ENCODE measurements at regions not wholly inside any gene's neighbourhood (a gene's known extent, or its start where the extent isn't known, plus 50 kb on each side); places are given as distances from the start of the nearest gene placed in this dataset.

DNA sequence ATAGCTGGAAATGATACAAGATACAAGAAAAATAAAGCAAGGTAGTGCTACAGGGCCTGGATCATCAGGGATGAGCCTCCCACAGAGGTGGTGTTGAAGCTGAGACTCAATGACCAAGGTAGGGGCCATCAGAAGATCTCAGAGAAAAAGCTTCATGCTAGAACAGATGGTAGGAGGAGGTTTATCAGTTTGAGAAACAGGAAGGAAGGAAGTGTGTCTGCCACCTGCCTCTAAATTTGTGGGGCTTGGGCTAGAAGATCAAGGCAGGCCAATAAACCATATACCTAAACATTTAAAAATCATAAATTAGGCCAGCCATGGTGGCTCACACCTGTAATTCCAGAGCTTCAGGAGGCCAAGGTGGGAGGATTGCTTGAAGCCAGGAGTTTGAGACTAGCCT is 410.8 kb upstream of the PRKCQ start:
- RAD21 ChIA-PET (ENCODE audit: low non-redundant PET in 1 of 2, low total read pairs in 2 of 2, uncharacterized antibody in 2 of 2, unreplicated experiment in 2 of 2), result no interaction called here
- Histone ChIP-seq H3K27ac (ENCODE audit: low read depth, low read length) (no peak overlapping the region), H3K9me2 (ENCODE audit: insufficient read depth) (no peaks in the 10 kb centered on the region), H3K9me3 (ENCODE audit: control insufficient read depth in 1 of 2, insufficient read depth in 1 of 2, low read depth in 1 of 2, low read length in 2 of 2) (no peaks in the 10 kb centered on the region), H3K27me3 (ENCODE audit: insufficient read depth, low read length) (peaks cover 3% of the 10 kb centered on the region; the same call in 1 of the 2 replicates), H3K4me3 (replicated peaks in 1 of 2; ENCODE audit: low read depth in 1 of 2, low read length in 2 of 2) (no peak overlapping the region), H3K79me2 (ENCODE audit: insufficient read depth, low read length) (no peaks in the 10 kb centered on the region), H4K20me1 (ENCODE audit: insufficient read depth) (no peaks in the 10 kb centered on the region), H2AFZ (ENCODE audit: low read depth, low read length, poor library complexity, severe bottlenecking) (no peak overlapping the region), H3K4me2 (ENCODE audit: low read length) (no peak overlapping the region), H3K36me3 (ENCODE audit: control insufficient read depth in 1 of 2, insufficient read depth in 2 of 2, low read length in 2 of 2) (no peaks in the 10 kb centered on the region), H3K9ac (ENCODE audit: low read length) (no peak overlapping the region), H3K4me1 (ENCODE audit: control insufficient read depth in 1 of 2, insufficient read depth in 2 of 2, low read length in 2 of 2) (no peaks in the 10 kb centered on the region)
- ATAC-seq (no peak), DNase-seq (ENCODE audit: low read depth, low spot score) (no peak)
- intact Hi-C loops (cut with micrococcal nuclease), result no loop called here
- POLR2A ChIA-PET, result no interaction called here
- CTCF ChIA-PET, result no interaction called here
- no peak for TF ChIP-seq EZH2phosphoT487 (IDR thresholded peaks at IDR 0.05; ENCODE audit: borderline replicate concordance)
- TF ChIP-seq, protein P1, sequence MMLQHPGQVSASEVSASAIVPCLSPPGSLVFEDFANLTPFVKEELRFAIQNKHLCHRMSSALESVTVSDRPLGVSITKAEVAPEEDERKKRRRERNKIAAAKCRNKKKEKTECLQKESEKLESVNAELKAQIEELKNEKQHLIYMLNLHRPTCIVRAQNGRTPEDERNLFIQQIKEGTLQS (IDR thresholded peaks at IDR 0.05), result no peak
- TF ChIP-seq SIN3A (IDR thresholded peaks at IDR 0.05; ENCODE audit: low read depth), result no peak
- no peak for TF ChIP-seq ZFX (IDR thresholded peaks at IDR 0.05)
- TF ChIP-seq, protein P2, sequence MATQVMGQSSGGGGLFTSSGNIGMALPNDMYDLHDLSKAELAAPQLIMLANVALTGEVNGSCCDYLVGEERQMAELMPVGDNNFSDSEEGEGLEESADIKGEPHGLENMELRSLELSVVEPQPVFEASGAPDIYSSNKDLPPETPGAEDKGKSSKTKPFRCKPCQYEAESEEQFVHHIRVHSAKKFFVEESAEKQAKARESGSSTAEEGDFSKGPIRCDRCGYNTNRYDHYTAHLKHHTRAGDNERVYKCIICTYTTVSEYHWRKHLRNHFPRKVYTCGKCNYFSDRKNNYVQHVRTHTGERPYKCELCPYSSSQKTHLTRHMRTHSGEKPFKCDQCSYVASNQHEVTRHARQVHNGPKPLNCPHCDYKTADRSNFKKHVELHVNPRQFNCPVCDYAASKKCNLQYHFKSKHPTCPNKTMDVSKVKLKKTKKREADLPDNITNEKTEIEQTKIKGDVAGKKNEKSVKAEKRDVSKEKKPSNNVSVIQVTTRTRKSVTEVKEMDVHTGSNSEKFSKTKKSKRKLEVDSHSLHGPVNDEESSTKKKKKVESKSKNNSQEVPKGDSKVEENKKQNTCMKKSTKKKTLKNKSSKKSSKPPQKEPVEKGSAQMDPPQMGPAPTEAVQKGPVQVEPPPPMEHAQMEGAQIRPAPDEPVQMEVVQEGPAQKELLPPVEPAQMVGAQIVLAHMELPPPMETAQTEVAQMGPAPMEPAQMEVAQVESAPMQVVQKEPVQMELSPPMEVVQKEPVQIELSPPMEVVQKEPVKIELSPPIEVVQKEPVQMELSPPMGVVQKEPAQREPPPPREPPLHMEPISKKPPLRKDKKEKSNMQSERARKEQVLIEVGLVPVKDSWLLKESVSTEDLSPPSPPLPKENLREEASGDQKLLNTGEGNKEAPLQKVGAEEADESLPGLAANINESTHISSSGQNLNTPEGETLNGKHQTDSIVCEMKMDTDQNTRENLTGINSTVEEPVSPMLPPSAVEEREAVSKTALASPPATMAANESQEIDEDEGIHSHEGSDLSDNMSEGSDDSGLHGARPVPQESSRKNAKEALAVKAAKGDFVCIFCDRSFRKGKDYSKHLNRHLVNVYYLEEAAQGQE (IDR thresholded peaks at IDR 0.05; ENCODE audit: low read depth), result no peak
- TF ChIP-seq, protein P3, sequence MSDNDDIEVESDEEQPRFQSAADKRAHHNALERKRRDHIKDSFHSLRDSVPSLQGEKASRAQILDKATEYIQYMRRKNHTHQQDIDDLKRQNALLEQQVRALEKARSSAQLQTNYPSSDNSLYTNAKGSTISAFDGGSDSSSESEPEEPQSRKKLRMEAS (IDR thresholded peaks at IDR 0.05), result no peak
- TF ChIP-seq SRF (IDR thresholded peaks at IDR 0.05; ENCODE audit: low read depth), result no peak
- no peak for TF ChIP-seq RAD21 (IDR thresholded peaks at IDR 0.05; ENCODE audit: low read depth)
- TF ChIP-seq EZH2 (IDR thresholded peaks at IDR 0.05), result no peak
- TF ChIP-seq CEBPB (IDR thresholded peaks at IDR 0.05; ENCODE audit: low read depth), result no peak
- TF ChIP-seq ELF1 (IDR thresholded peaks at IDR 0.05; ENCODE audit: borderline replicate concordance, low read depth), result no peak
- no peak for TF ChIP-seq JUND (IDR thresholded peaks at IDR 0.05)
- TF ChIP-seq TCF7L2 (IDR thresholded peaks at IDR 0.05; ENCODE audit: borderline replicate concordance, extremely low read depth, insufficient read depth, insufficient read length), result no peak
- no peak for TF ChIP-seq POLR2AphosphoS5 (IDR thresholded peaks at IDR 0.05; ENCODE audit: low read depth, low read length)
- TF ChIP-seq, protein P4, sequence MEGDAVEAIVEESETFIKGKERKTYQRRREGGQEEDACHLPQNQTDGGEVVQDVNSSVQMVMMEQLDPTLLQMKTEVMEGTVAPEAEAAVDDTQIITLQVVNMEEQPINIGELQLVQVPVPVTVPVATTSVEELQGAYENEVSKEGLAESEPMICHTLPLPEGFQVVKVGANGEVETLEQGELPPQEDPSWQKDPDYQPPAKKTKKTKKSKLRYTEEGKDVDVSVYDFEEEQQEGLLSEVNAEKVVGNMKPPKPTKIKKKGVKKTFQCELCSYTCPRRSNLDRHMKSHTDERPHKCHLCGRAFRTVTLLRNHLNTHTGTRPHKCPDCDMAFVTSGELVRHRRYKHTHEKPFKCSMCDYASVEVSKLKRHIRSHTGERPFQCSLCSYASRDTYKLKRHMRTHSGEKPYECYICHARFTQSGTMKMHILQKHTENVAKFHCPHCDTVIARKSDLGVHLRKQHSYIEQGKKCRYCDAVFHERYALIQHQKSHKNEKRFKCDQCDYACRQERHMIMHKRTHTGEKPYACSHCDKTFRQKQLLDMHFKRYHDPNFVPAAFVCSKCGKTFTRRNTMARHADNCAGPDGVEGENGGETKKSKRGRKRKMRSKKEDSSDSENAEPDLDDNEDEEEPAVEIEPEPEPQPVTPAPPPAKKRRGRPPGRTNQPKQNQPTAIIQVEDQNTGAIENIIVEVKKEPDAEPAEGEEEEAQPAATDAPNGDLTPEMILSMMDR (IDR thresholded peaks at IDR 0.05 in 2 of 3, conservative IDR thresholded peaks at IDR 0.05 in 1 of 3; ENCODE audit: borderline replicate concordance in 1 of 3, insufficient read depth in 1 of 3, low read depth in 2 of 3, low read length in 2 of 3), result no peak
- TF ChIP-seq POLR2A (IDR thresholded peaks at IDR 0.05; ENCODE audit: borderline replicate concordance, extremely low read depth, insufficient read depth, insufficient read length), result no peak
- BruUV-seq (replicated peaks), result no TSS peak

Data from HCT116 (cell line).